Prostate gland (tissue), 2 donors: ENCODE measurements at regions not wholly inside any gene's neighbourhood (a gene's known extent, or its start where the extent isn't known, plus 50 kb on each side); places are given as distances from the start of the nearest gene placed in this dataset.

Experiments used
- CTCF ChIP-seq, 4 experiments: fragments of 200-600 bp in 2 of 4; fragments of 450-650 bp in 2 of 4; sonication (generic) in 2 of 4; IDR thresholded peaks; 1 replicate in 3 of 4; 2 replicates in 1 of 4; pipeline ENCODE4 v1.5.1; 2016 to 2019; ENCODE audit warnings: antibody characterized with exemption in 4 of 4, mild to moderate bottlenecking in 2 of 4, moderate library complexity in 2 of 4
- POLR2A ChIP-seq: fragments of 450-650 bp; IDR thresholded peaks from one replicate; pipeline ENCODE4 v1.6.1; 2016; ENCODE audit warnings: antibody characterized with exemption, mild to moderate bottlenecking
- POLR2AphosphoS5 ChIP-seq: sonication (generic); formaldehyde crosslinking; IDR thresholded peaks from one replicate; pipeline ENCODE4 v1.6.1; 2017; ENCODE audit warnings: antibody characterized with exemption

DNA sequence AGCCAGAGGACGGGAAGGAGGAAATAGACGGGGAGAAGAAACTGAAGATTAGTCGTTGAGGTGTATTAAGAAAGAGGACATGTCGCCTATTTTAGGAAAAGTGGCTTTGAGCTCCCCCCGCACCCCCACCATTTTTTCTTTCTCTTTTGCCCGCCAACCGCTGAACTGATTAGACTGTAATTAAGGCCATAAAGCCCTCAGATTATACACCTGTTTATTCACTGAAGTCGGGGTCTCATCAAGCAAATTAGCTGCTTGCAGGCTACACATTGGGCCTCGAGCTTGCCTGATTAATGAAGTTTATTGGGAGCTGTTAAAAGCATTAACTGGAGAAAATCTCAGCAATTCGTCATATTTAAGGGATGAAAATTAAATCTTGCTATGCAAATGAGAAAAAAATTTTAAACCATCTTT is 119.4 kb upstream of the RRP15 start:
- TF ChIP-seq CTCF (IDR thresholded peaks at IDR 0.05), result no peak
- no peak for TF ChIP-seq POLR2A
- no peak for TF ChIP-seq POLR2AphosphoS5
